ENCODE measurements at regions not wholly inside any gene's neighbourhood (a gene's known extent, or its start where the extent isn't known, plus 50 kb on each side); places are given as distances from the start of the nearest gene placed in this dataset.
A peak's percentile ranks its signal among the peaks of the same experiment; 100 is the strongest.

- Histone ChIP-seq H3K4me3 (ENCODE audit: low read depth in 2 of 2, low read length in 1 of 2) (no peak overlapping the region), H3K9me2 (no peaks in the 10 kb centered on the region), H3K36me3 (replicated peaks in 1 of 2; ENCODE audit: control insufficient read depth in 1 of 2, insufficient read depth in 2 of 2, low read length in 1 of 2) (no peaks in the 10 kb centered on the region), H3K9ac (no peak overlapping the region), H3K4me2 (no peak overlapping the region), H3K9me3 (no peaks in the 10 kb centered on the region), H3K4me1 (ENCODE audit: control insufficient read depth in 1 of 2, insufficient read depth in 2 of 2, low read depth in 1 of 2, low read length in 1 of 2) (peaks cover 0 to 7% of the 10 kb centered on the region in 2 experiments; a peak in 3 of 4 replicates), H4K20me1 (ENCODE audit: insufficient read depth) (no peaks in the 10 kb centered on the region), H3F3A (replicated peaks; ENCODE audit: insufficient read depth) (no peaks in the 10 kb centered on the region), H3K27me3 (ENCODE audit: insufficient read depth) (no peaks in the 10 kb centered on the region), H3K27ac (ENCODE audit: low read depth in 2 of 2, low read length in 1 of 2) (peak overlapping the region in 1 of 2 experiments; percentile 53; a peak in 2 of 4 replicates), H3K79me2 (ENCODE audit: insufficient read depth) (no peaks in the 10 kb centered on the region), H2AFZ (ENCODE audit: low read depth) (no peak overlapping the region)
- CTCF ChIA-PET = interaction anchor here (0.6 to 1.2 kb wide), 3 partner anchors 10 to 25 kb away, joined by 3 to 4 read pairs (median 3); no protein-coding TSS in a partner anchor
- POLR2A ChIA-PET = no interaction called here
- 55% methylated on average over 3 of the region's 3 CpGs for WGBS (ENCODE audit: low lambda C conversion rate)
- DNase-seq = no peak
- no peak for TF ChIP-seq TAF1 (IDR thresholded peaks at IDR 0.05; ENCODE audit: borderline replicate concordance, low read depth, low read length)
- no peak for TF ChIP-seq FOXJ3 (CRISPR knock-in tag; IDR thresholded peaks at IDR 0.05)
- TF ChIP-seq REST (IDR thresholded peaks at IDR 0.05; ENCODE audit: low read depth, low read length) = no peak
- TF ChIP-seq RXRA (IDR thresholded peaks at IDR 0.05; ENCODE audit: borderline replicate concordance, low read depth) = no peak
- TF ChIP-seq USF1 (IDR thresholded peaks at IDR 0.05; ENCODE audit: borderline replicate concordance, low read depth) = no peak
- no peak for TF ChIP-seq TCF12 (IDR thresholded peaks at IDR 0.05)
- TF ChIP-seq SIN3A (IDR thresholded peaks at IDR 0.05; ENCODE audit: borderline replicate concordance, low read depth, low read length) = no peak
- no peak for TF ChIP-seq POLR2AphosphoS5 (IDR thresholded peaks at IDR 0.05; ENCODE audit: low read depth, low read length)
- TF ChIP-seq ELF1 (IDR thresholded peaks at IDR 0.05) = no peak
- TF ChIP-seq CHD2 (IDR thresholded peaks at IDR 0.05; ENCODE audit: low read length, partially characterized antibody) = no peak
- TF ChIP-seq SMC3 (IDR thresholded peaks at IDR 0.05; ENCODE audit: low read depth, low read length) = no peak
- TF ChIP-seq GATA2 (CRISPR knock-in tag; IDR thresholded peaks at IDR 0.05) = no peak
- no peak for TF ChIP-seq NFIC (IDR thresholded peaks at IDR 0.05; ENCODE audit: borderline replicate concordance)
- TF ChIP-seq MEF2A (IDR thresholded peaks at IDR 0.05; ENCODE audit: borderline replicate concordance, low read depth) = no peak
- no peak for TF ChIP-seq GABPA (IDR thresholded peaks at IDR 0.05; ENCODE audit: low read depth)
- no peak for TF ChIP-seq RCOR1 (IDR thresholded peaks at IDR 0.05; ENCODE audit: low read length)
- no peak for TF ChIP-seq CTCF (IDR thresholded peaks at IDR 0.05)
- no peak for TF ChIP-seq IRF3 (IDR thresholded peaks at IDR 0.05; ENCODE audit: low read depth, low read length)
- TF ChIP-seq EP300 (IDR thresholded peaks at IDR 0.05; ENCODE audit: borderline replicate concordance in 1 of 2, low read depth in 1 of 2, low read length in 1 of 2) = no peak; a peak in 1 of 4 replicates
- TF ChIP-seq FOXM1 (IDR thresholded peaks at IDR 0.05; ENCODE audit: low read depth) = no peak
Measured at GRCh38 chr3:106381286-106381938, 512.6 kb upstream of the CBLB start.

Measured in SK-N-SH (cell line).